IMR-90 (cell line): ENCODE measurements at regions not wholly inside any gene's neighbourhood (a gene's known extent, or its start where the extent isn't known, plus 50 kb on each side); places are given as distances from the start of the nearest gene placed in this dataset.

Experiments
- ATAC-seq: fragments of 200-7000 bp; cut with Tn5 transposase; 2 replicates; pipeline ENCODE4 v1.9.1; 2020; ENCODE audit warnings: low read depth, mild to moderate bottlenecking, moderate library complexity
- BruUV-seq: library from RNA; stranded (reverse); fragments of 400-500 nt; replicated peaks from 2 replicates; lab custom pipeline; 2021; lab: Mats Ljungman, UMichigan
- CTCF ChIA-PET: fragments of 300-600 bp; formaldehyde crosslinking; extraction: SDS; loops from one replicate; lab custom pipeline; 2021; ENCODE audit warnings: antibody characterized with exemption; lab: Yijun Ruan, JAX
- POLR2A ChIA-PET: fragments of 300-600 bp; sonication (Branson Sonifier 250); formaldehyde crosslinking; loops from one replicate; lab custom pipeline; 2022; ENCODE audit warnings: antibody characterized with exemption; ENCODE audit not compliant: unreplicated experiment; lab: Charles Lee
- DNase-seq: peaks from one replicate; pipeline ENCODE4 v3.0.0; 2013
- H2AFZ ChIP-seq: replicated peaks from 2 replicates; pipeline ENCODE3; 2013; ENCODE audit warnings: low read length, mild to moderate bottlenecking; ENCODE audit not compliant: poor library complexity
- H2AK5ac ChIP-seq: 2 replicates; pipeline ENCODE4 v1.6.1; 2013; ENCODE audit warnings: low read depth, low read length, inconsistent platforms
- H2AK9ac ChIP-seq: replicated peaks from 2 replicates; pipeline ENCODE3; 2013; ENCODE audit warnings: mild to moderate bottlenecking, low read depth, low read length, moderate library complexity; ENCODE audit not compliant: poor library complexity
- H2BK120ac ChIP-seq: 2 replicates; pipeline ENCODE4 v1.6.1; 2013; ENCODE audit warnings: low read depth, low read length, inconsistent platforms
- H2BK15ac ChIP-seq: 3 replicates; pipeline ENCODE4 v1.6.1; 2013; ENCODE audit warnings: low read depth, low read length, inconsistent platforms
- H2BK20ac ChIP-seq: 2 replicates; pipeline ENCODE4 v1.6.1; 2013; ENCODE audit warnings: low read depth, mild to moderate bottlenecking, inconsistent platforms, low read length, moderate library complexity
- H2BK5ac ChIP-seq: 2 replicates; pipeline ENCODE4 v1.6.1; 2013; ENCODE audit warnings: mild to moderate bottlenecking, low read depth, low read length, inconsistent platforms; ENCODE audit not compliant: poor library complexity, severe bottlenecking
- H3K14ac ChIP-seq: replicated peaks from 2 replicates; pipeline ENCODE4 v1.6.1; 2013; ENCODE audit warnings: low read depth, low read length, inconsistent platforms
- H3K18ac ChIP-seq: 2 replicates; pipeline ENCODE4 v1.6.1; 2013; ENCODE audit warnings: low read depth, low read length, control low read depth
- H3K23ac ChIP-seq: 2 replicates; pipeline ENCODE4 v1.6.1; 2013; ENCODE audit warnings: low read depth, low read length, inconsistent platforms
- H3K27ac ChIP-seq: 2 replicates; pipeline ENCODE4 v1.5.1; 2013; ENCODE audit warnings: mild to moderate bottlenecking, control low read depth, low read length; ENCODE audit not compliant: insufficient read depth
- H3K27me3 ChIP-seq: 2 replicates; pipeline ENCODE4 v1.6.1; 2013; ENCODE audit warnings: low read length; ENCODE audit not compliant: control insufficient read depth, insufficient read depth
- H3K36me3 ChIP-seq: 2 replicates; pipeline ENCODE4 v1.6.1; 2013; ENCODE audit warnings: low read length, mixed read lengths; ENCODE audit not compliant: control insufficient read depth, insufficient read depth
- H3K4ac ChIP-seq: 2 replicates; pipeline ENCODE4 v1.6.1; 2013; ENCODE audit warnings: low read depth, low read length, inconsistent platforms
- H3K4me1 ChIP-seq: 2 replicates; pipeline ENCODE4 v1.6.1; 2013; ENCODE audit warnings: low read length, mixed read lengths; ENCODE audit not compliant: control insufficient read depth, insufficient read depth
- H3K4me2 ChIP-seq: 2 replicates; pipeline ENCODE4 v1.6.1; 2013; ENCODE audit warnings: low read depth, mild to moderate bottlenecking, control low read depth, low read length, moderate library complexity
- H3K4me3 ChIP-seq: 2 replicates; pipeline ENCODE4 v1.5.1; 2013; ENCODE audit warnings: low read depth, mild to moderate bottlenecking, control low read depth, low read length, moderate library complexity; ENCODE audit not compliant: insufficient read depth
- H3K56ac ChIP-seq: 2 replicates; pipeline ENCODE4 v1.6.1; 2013; ENCODE audit warnings: low read length, inconsistent platforms; ENCODE audit not compliant: insufficient read depth; ENCODE audit errors: extremely low read depth
- H3K79me1 ChIP-seq, 2 experiments: 2 replicates each; pipeline ENCODE4 v1.6.1; 2013; ENCODE audit warnings: low read length in 2 of 2, inconsistent platforms in 1 of 2, low read depth in 1 of 2
- H3K9ac ChIP-seq: 2 replicates; pipeline ENCODE4 v1.6.1; 2013; ENCODE audit warnings: low read depth, low read length, control low read depth
- H3K9me1 ChIP-seq: 2 replicates; pipeline ENCODE4 v1.6.1; 2013; ENCODE audit warnings: low read length, inconsistent platforms; ENCODE audit not compliant: insufficient read depth
- H3K9me3 ChIP-seq: 2 replicates; pipeline ENCODE4 v1.6.1; 2013; ENCODE audit warnings: low read length; ENCODE audit not compliant: control insufficient read depth, insufficient read depth
- H4K20me1 ChIP-seq: 2 replicates; pipeline ENCODE4 v1.6.1; 2013; ENCODE audit warnings: low read length, inconsistent platforms; ENCODE audit not compliant: insufficient read depth
- H4K5ac ChIP-seq: 2 replicates; pipeline ENCODE4 v1.6.1; 2013; ENCODE audit warnings: mild to moderate bottlenecking, low read depth, low read length, control low read depth
- H4K8ac ChIP-seq, 2 experiments: 2 replicates each; pipeline ENCODE4 v1.6.1; 2013; ENCODE audit warnings: low read depth in 2 of 2, low read length in 2 of 2, control low read depth in 1 of 2, inconsistent platforms in 1 of 2
- H4K91ac ChIP-seq: 2 replicates; pipeline ENCODE4 v1.6.1; 2013; ENCODE audit warnings: low read depth, low read length, inconsistent platforms; ENCODE audit not compliant: insufficient read depth
- ELK1 ChIP-seq: fragments of 150-350 bp; IDR thresholded peaks from 2 replicates; pipeline ENCODE4 v1.6.1; 2016; ENCODE audit warnings: low read depth, mild to moderate bottlenecking, low read length, moderate library complexity, borderline replicate concordance
- POLR2A ChIP-seq: IDR thresholded peaks from 2 replicates; pipeline ENCODE4 v1.6.1; 2012; ENCODE audit warnings: mild to moderate bottlenecking, low read depth, low read length
- RFX5 ChIP-seq: IDR thresholded peaks from 2 replicates; pipeline ENCODE4 v1.8.0; 2012; ENCODE audit warnings: low read depth, mild to moderate bottlenecking, low read length, moderate library complexity
- USF2 ChIP-seq: fragments of 150-350 bp; IDR thresholded peaks from 2 replicates; pipeline ENCODE4 v1.6.1; 2017; ENCODE audit warnings: mild to moderate bottlenecking, antibody characterized with exemption, low read length, low read depth
- WGBS, 2 experiments: methylation state at CpG; one replicate each; pipeline versions ENCODE4 v1.1.5 to v1.1.7; 2013; ENCODE audit warnings: missing lambda C conversion rate in 2 of 2; ENCODE audit not compliant: insufficient read length in 1 of 2; ENCODE audit errors: extremely low coverage in 2 of 2; 5-methylcytosine and 5-hydroxymethylcytosine counted together
- dilution Hi-C: fragments of 300-500 bp; cut with HindIII; formaldehyde crosslinking; loops from one replicate; pipeline ENCODE4 v1.14.3; 2018; ENCODE audit warnings: low sequenced_read_pairs; ENCODE audit not compliant: unreplicated experiment
- in situ Hi-C: fragments of 300-500 bp; cut with MboI; formaldehyde crosslinking; loops from 3 replicates; pipeline ENCODE4 v1.14.3; 2019; ENCODE audit warnings: low sequenced_read_pairs, inconsistent platforms, mixed read lengths
- intact Hi-C: fragments of 100-400 bp; cut with micrococcal nuclease; formaldehyde crosslinking; loops from 2 replicates; pipeline ENCODE4 v1.10.0; 2022

GRCh38 chr21:28675331-28676041, 317.2 kb downstream of the LTN1 start:
- ATAC-seq (peak; percentile 37), DNase-seq (no peak)
- H2AK5ac ChIP-seq = no peak overlapping the region
- H2AK9ac ChIP-seq = no peak overlapping the region
- H3K9ac ChIP-seq = no peak overlapping the region
- intact Hi-C loops (no loop called here), dilution Hi-C loops (no loop called here), in situ Hi-C loops (no loop called here)
- H3K4me1 ChIP-seq = peaks cover 2% of the 10 kb centered on the region; the same call in 1 of the 2 replicates
- H4K91ac ChIP-seq = no peak overlapping the region
- H4K20me1 ChIP-seq = no peaks in the 10 kb centered on the region
- no CpG with 5 or more reads among the region's 4 CpGs for WGBS, 2 experiments
- no peak overlapping the region for H3K18ac ChIP-seq
- H3K4me3 ChIP-seq = no peak overlapping the region
- ChIA-PET POLR2A (no interaction called here), CTCF (no interaction called here)
- BruUV-seq = no TSS peak
- H2BK15ac ChIP-seq = no peak overlapping the region
- H4K5ac ChIP-seq = no peak overlapping the region
- no peak overlapping the region for H3K27ac ChIP-seq
- no peak overlapping the region for H2BK120ac ChIP-seq
- no peak overlapping the region for H3K14ac ChIP-seq
- no peaks in the 10 kb centered on the region for H3K9me1 ChIP-seq
- H3K4me2 ChIP-seq = no peak overlapping the region
- H3K79me1 ChIP-seq = no peaks in the 10 kb centered on the region
- H3K27me3 ChIP-seq = no peaks in the 10 kb centered on the region
- peak overlapping the region; percentile 20; the same call in 1 of the 2 replicates for H2BK20ac ChIP-seq
- H4K8ac ChIP-seq = 0 out of 4 replicates have a peak overlapping the region, but pooled peaks of 1 of the 2 experiments have one; percentile 30
- no peak overlapping the region for H2AFZ ChIP-seq
- TF ChIP-seq POLR2A (no peak), RFX5 (no peak), ELK1 (no peak), USF2 (no peak)
- H3K4ac ChIP-seq = no peak overlapping the region
- no peak overlapping the region for H3K56ac ChIP-seq
- H3K9me3 ChIP-seq = no peaks in the 10 kb centered on the region
- no peak overlapping the region for H3K23ac ChIP-seq
- no peaks in the 10 kb centered on the region for H3K36me3 ChIP-seq
- H2BK5ac ChIP-seq = no peak overlapping the region
